Lung microvascular endothelial cell (primary cell): ENCODE measurements at regions not wholly inside any gene's neighbourhood (a gene's known extent, or its start where the extent isn't known, plus 50 kb on each side); places are given as distances from the start of the nearest gene placed in this dataset.
A peak's percentile ranks its signal among the peaks of the same experiment; 100 is the strongest.
"Not testable (repeated sequence)": the region's sequence is repeated elsewhere in the genome, so short reads cannot be mapped to it uniquely, and the experiment has no call there.

Experiments used
- DNase-seq, 2 donors: peaks; one replicate each; pipeline versions ENCODE4 v3.0.0 to v3.0.0-alpha.2; 2010; ENCODE audit warnings: low read depth in 2 of 2

- DNase-seq: peak in 1 of 2 donors; percentile 77
These were observed 199.7 kb downstream of the ADCYAP1 start for GRCh38 chr18:1104181-1104881.

GRCh38 chr18:1124495-1124894 is 219.8 kb downstream of the ADCYAP1 start:
- DNase-seq: no peak

GRCh38 chr18:1133541-1133940 is 228.9 kb downstream of the ADCYAP1 start:
- DNase-seq: no peak

GRCh38 chr18:1147730-1148129 is 243.1 kb downstream of the ADCYAP1 start:
- DNase-seq: no peak

- no peak for DNase-seq
These were observed 245.0 kb downstream of the ADCYAP1 start for GRCh38 chr18:1149709-1150108.

- DNase-seq: no peak
These were observed 245.7 kb downstream of the ADCYAP1 start for GRCh38 chr18:1150344-1150743.

- not testable (repeated sequence) for DNase-seq
These were observed 248.3 kb downstream of the ADCYAP1 start for GRCh38 chr18:1152958-1153357.

GRCh38 chr18:1173593-1173992 is 268.9 kb downstream of the ADCYAP1 start:
- no peak for DNase-seq

- DNase-seq: no peak
These were observed 272.6 kb downstream of the ADCYAP1 start for GRCh38 chr18:1177232-1177631.

- no peak for DNase-seq
These were observed 286.7 kb downstream of the ADCYAP1 start for GRCh38 chr18:1191341-1191740.

GRCh38 chr18:1213126-1213525 is 308.5 kb downstream of the ADCYAP1 start:
- DNase-seq: no peak

GRCh38 chr18:1222880-1223279 is 318.2 kb downstream of the ADCYAP1 start:
- DNase-seq: no peak

GRCh38 chr18:1227025-1227424 is 322.4 kb downstream of the ADCYAP1 start:
- DNase-seq: no peak

- DNase-seq: no peak
These were observed 325.0 kb downstream of the ADCYAP1 start for GRCh38 chr18:1229634-1230033.

- DNase-seq: no peak
These were observed 328.2 kb downstream of the ADCYAP1 start for GRCh38 chr18:1232867-1233266.

GRCh38 chr18:1240701-1241100 is 336.0 kb downstream of the ADCYAP1 start:
- DNase-seq: no peak

- no peak for DNase-seq
These were observed 339.9 kb downstream of the ADCYAP1 start for GRCh38 chr18:1244397-1245122.

- DNase-seq: no peak
These were observed 342.2 kb downstream of the ADCYAP1 start for GRCh38 chr18:1246827-1247226.

GRCh38 chr18:1252534-1252933 is 347.9 kb downstream of the ADCYAP1 start:
- DNase-seq: no peak

- no peak for DNase-seq
These were observed 348.3 kb downstream of the ADCYAP1 start for GRCh38 chr18:1252936-1253335.

- no peak for DNase-seq
These were observed 349.2 kb downstream of the ADCYAP1 start for GRCh38 chr18:1253827-1254226.

- no peak for DNase-seq
These were observed 356.4 kb downstream of the ADCYAP1 start for GRCh38 chr18:1261054-1261453.

GRCh38 chr18:1267021-1267420 is 362.4 kb downstream of the ADCYAP1 start:
- DNase-seq: no peak
